ENCODE measurements at regions not wholly inside any gene's neighbourhood (a gene's known extent, or its start where the extent isn't known, plus 50 kb on each side); places are given as distances from the start of the nearest gene placed in this dataset.

DNA sequence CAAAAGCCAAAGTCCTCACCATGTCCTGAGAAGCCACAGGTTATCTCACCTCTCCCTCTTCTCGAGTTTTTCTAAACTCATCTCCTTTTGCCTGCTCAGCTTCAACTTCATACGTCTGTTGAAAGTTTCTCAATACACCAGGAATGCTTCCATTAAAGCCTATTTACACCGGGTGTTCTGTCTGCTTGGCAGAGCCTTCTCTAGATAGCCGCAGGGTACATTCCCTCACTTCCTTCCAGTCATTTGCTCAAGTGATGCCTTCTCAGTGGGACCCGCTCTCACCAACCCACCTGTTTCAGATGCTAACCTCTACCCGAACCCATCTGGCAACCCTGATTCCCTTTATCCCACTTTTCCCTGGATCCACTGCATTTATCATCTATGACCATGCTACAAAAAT lies 257.0 kb upstream of the ADGRL2 start:
- Histone ChIP-seq H3K27me3 (no peaks in the 10 kb centered on the region), H3K4me1 (no peaks in the 10 kb centered on the region), H3K4me3 (no peak overlapping the region), H3K36me3 (no peaks in the 10 kb centered on the region), H3K27ac (no peak overlapping the region), H3K9me3 (no peaks in the 10 kb centered on the region)
- intact Hi-C loops (cut with DNase I; ENCODE audit: low total_unique reads) = no loop called here
- TF ChIP-seq, protein P1, sequence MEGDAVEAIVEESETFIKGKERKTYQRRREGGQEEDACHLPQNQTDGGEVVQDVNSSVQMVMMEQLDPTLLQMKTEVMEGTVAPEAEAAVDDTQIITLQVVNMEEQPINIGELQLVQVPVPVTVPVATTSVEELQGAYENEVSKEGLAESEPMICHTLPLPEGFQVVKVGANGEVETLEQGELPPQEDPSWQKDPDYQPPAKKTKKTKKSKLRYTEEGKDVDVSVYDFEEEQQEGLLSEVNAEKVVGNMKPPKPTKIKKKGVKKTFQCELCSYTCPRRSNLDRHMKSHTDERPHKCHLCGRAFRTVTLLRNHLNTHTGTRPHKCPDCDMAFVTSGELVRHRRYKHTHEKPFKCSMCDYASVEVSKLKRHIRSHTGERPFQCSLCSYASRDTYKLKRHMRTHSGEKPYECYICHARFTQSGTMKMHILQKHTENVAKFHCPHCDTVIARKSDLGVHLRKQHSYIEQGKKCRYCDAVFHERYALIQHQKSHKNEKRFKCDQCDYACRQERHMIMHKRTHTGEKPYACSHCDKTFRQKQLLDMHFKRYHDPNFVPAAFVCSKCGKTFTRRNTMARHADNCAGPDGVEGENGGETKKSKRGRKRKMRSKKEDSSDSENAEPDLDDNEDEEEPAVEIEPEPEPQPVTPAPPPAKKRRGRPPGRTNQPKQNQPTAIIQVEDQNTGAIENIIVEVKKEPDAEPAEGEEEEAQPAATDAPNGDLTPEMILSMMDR (IDR thresholded peaks at IDR 0.05) = no peak
- DNase-seq = no peak

DNA sequence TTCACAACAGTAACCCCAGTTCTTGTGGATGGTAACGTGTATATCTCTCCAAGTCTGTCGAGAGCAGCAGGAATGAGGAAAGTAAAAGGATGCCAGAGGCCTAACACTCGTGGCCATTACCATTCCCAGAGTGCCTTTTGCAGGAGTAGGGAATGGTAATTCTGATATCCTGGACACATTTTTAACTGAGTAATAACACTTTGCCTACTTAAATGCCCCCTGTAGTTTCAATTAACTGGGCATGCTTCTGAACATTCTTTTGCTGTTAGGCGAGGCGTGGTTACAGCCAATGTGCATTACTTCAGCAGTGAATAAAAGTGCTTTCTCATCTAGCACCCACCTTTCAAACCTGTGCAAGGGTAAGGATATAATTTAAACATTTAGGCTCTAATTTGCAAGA lies 258.5 kb upstream of the ADGRL2 start:
- H3K4me1 ChIP-seq = no peaks in the 10 kb centered on the region
- no peaks in the 10 kb centered on the region for H3K27me3 ChIP-seq
- intact Hi-C loops (cut with DNase I; ENCODE audit: low total_unique reads) = no loop called here
- H3K4me3 ChIP-seq = no peak overlapping the region
- TF ChIP-seq, protein P1 (IDR thresholded peaks at IDR 0.05) = no peak
- H3K36me3 ChIP-seq = no peaks in the 10 kb centered on the region
- H3K27ac ChIP-seq = no peak overlapping the region
- H3K9me3 ChIP-seq = no peaks in the 10 kb centered on the region
- no peak for DNase-seq

DNA sequence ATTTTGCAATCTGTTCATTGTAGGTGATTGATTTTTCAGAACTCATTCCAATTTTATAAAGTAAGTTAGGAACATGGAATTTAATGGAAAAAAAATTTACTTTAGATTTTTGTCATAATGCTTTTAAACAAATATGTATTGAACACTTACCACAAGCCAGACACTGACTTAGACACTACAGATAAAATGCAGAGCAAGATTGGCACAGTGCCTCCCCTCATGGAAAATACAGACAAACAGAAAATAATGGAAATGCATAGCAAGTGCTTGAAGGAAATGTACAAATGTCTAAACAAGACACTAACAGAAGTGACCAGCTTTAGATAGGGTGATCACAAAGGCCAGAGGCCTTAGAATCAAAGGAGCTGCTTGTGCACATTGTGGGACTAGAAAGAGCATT lies 260.5 kb upstream of the ADGRL2 start:
- intact Hi-C loops (cut with DNase I; ENCODE audit: low total_unique reads) = no loop called here
- TF ChIP-seq, protein P1 (IDR thresholded peaks at IDR 0.05) = no peak
- H3K4me1 ChIP-seq = no peaks in the 10 kb centered on the region
- H3K27me3 ChIP-seq = no peaks in the 10 kb centered on the region
- no peaks in the 10 kb centered on the region for H3K36me3 ChIP-seq
- no peaks in the 10 kb centered on the region for H3K9me3 ChIP-seq
- H3K27ac ChIP-seq = no peak overlapping the region
- no peak overlapping the region for H3K4me3 ChIP-seq
- DNase-seq = no peak

DNA sequence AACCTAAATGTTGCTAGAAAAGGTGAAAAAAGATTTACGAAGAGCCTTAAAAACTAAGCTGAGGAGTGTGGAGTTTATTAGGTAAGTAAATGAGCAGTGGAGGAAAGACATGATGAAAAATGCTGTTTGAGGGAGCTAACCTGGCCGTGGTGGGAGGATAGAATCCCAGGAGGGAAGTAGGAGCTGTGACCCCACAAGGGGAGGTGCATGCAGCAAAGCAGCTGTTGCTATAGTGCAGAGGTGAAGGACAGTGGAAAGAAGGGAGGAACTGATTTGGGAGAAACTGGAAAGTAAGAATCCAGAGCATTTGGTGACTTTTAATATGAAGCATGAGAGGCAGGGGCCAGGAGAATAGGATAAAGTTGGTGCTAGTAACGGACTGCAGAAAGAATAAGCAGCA lies 271.7 kb upstream of the ADGRL2 start:
- no peak overlapping the region for H3K27ac ChIP-seq
- DNase-seq = no peak

DNA sequence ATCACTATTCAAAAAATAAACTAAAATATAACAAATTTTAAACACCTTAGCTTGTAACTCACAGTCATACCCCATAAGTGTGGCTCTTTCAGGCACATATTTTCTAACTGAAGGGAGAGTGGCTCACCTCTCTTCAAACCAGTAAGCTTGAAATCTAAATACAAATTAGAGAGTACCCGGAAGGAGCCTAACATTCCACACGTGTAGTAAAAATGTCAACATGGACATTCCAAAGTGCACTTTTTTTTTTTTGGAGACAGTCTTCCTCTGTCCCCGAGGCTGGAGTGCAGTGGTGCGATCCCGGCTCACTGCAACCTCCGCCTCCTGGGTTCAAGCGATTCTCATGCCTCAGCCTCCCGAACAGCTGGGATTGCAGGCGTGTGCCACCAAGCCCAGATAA lies 275.6 kb upstream of the ADGRL2 start:
- Histone ChIP-seq H3K9me3 (no peaks in the 10 kb centered on the region), H3K27ac (no peak overlapping the region), H3K4me1 (no peaks in the 10 kb centered on the region), H3K4me3 (no peak overlapping the region), H3K36me3 (no peaks in the 10 kb centered on the region), H3K27me3 (no peaks in the 10 kb centered on the region)
- intact Hi-C loops (cut with DNase I; ENCODE audit: low total_unique reads) = no loop called here
- no peak for DNase-seq
- TF ChIP-seq, protein P1 (IDR thresholded peaks at IDR 0.05) = no peak

More for the DNA sequence above, 271.7 kb upstream of the ADGRL2 start:
- H3K36me3 ChIP-seq = no peaks in the 10 kb centered on the region
- no peaks in the 10 kb centered on the region for H3K9me3 ChIP-seq
- H3K4me3 ChIP-seq = no peak overlapping the region
- TF ChIP-seq, protein P1 (IDR thresholded peaks at IDR 0.05) = no peak
- H3K27me3 ChIP-seq = no peaks in the 10 kb centered on the region
- no peaks in the 10 kb centered on the region for H3K4me1 ChIP-seq
- intact Hi-C loops (cut with DNase I; ENCODE audit: low total_unique reads) = no loop called here

DNA sequence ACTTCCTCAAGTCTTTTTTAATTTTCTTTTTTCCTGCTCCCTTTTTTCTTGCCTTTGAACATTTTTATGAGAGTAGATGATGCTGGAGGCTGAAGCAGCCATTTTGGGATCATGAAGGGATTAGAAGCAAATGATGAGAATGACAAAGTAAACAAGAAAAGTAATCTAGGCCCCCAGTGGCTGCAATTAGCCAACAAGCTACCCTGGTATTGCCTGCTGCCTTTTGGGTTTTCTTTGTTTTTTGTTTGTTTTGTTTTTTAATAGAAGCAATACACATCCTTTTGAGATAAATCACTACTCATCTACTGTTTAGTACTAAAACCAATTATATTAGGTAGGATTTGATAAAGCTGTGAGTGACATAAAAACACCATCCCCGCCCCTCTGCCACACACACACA lies 280.7 kb upstream of the ADGRL2 start:
- no peaks in the 10 kb centered on the region for H3K4me1 ChIP-seq
- intact Hi-C loops (cut with DNase I; ENCODE audit: low total_unique reads) = no loop called here
- DNase-seq = no peak
- H3K36me3 ChIP-seq = no peaks in the 10 kb centered on the region
- H3K4me3 ChIP-seq = no peak overlapping the region
- no peaks in the 10 kb centered on the region for H3K27me3 ChIP-seq
- no peaks in the 10 kb centered on the region for H3K9me3 ChIP-seq
- H3K27ac ChIP-seq = no peak overlapping the region
- TF ChIP-seq, protein P1 (IDR thresholded peaks at IDR 0.05) = no peak

Measured in tibial artery (tissue), 4 donors.